K562 (cell line): ENCODE measurements at regions not wholly inside any gene's neighbourhood (a gene's known extent, or its start where the extent isn't known, plus 50 kb on each side); places are given as distances from the start of the nearest gene placed in this dataset.

Experiments
- CBX5 ChIP-seq: IDR thresholded peaks from 2 replicates; pipeline ENCODE4 v1.6.1; 2014; ENCODE audit warnings: low read depth, borderline replicate concordance
- ERF ChIP-seq: fragments of 450-650 bp; formaldehyde crosslinking; IDR thresholded peaks from 2 replicates; pipeline ENCODE4 v1.4.0; 2020; ENCODE audit warnings: mild to moderate bottlenecking, mixed read lengths
- FOXA1 ChIP-seq: fragments of 450-650 bp; IDR thresholded peaks from 2 replicates; pipeline ENCODE4 v1.6.1; 2016; ENCODE audit warnings: mild to moderate bottlenecking, borderline replicate concordance
- MTA3 ChIP-seq: fragments of 450-650 bp; formaldehyde crosslinking; IDR thresholded peaks from 2 replicates; pipeline ENCODE4 v1.6.1; 2017; ENCODE audit warnings: mild to moderate bottlenecking, borderline replicate concordance
- NCOA6 ChIP-seq: fragments of 450-650 bp; IDR thresholded peaks from 2 replicates; pipeline ENCODE4 v1.6.1; 2017; ENCODE audit warnings: mild to moderate bottlenecking
- TBP ChIP-seq: optimal IDR thresholded peaks from 2 replicates; pipeline ENCODE3; 2011; ENCODE audit warnings: low read depth, low read length, improper control_type of control experiment
- VEZF1 ChIP-seq: fragments of 200-800 bp; sonication (Bioruptor generic); IDR thresholded peaks from 2 replicates; pipeline ENCODE4 v1.6.1; 2017; ENCODE audit warnings: missing genetic modification characterization, missing compliant biosample characterization
- ZBTB17 ChIP-seq: fragments of 450-650 bp; formaldehyde crosslinking; IDR thresholded peaks from 2 replicates; pipeline ENCODE4 v1.4.0; 2020; ENCODE audit warnings: mild to moderate bottlenecking
- ZNF449 ChIP-seq: fragments of 250-450 bp; sonication (Bioruptor Pico); IDR thresholded peaks from 2 replicates; pipeline ENCODE4 v1.8.0; 2022; ENCODE audit warnings: moderate library complexity, mild to moderate bottlenecking, inconsistent platforms
- ZNF707 ChIP-seq: fragments of 250-450 bp; sonication (Bioruptor Pico); conservative IDR thresholded peaks from 2 replicates; pipeline ENCODE4 v1.8.0; 2022; ENCODE audit warnings: inconsistent platforms, mild to moderate bottlenecking, moderate library complexity
- TF ChIP-seq, protein P1 (sequence below), 2 experiments: fragments of 450-650 bp; formaldehyde crosslinking in 1 of 2; IDR thresholded peaks; 2 replicates each; pipeline versions ENCODE4 v1.4.0 to v1.6.1; 2014 to 2020; ENCODE audit warnings: mild to moderate bottlenecking in 2 of 2, borderline replicate concordance in 1 of 2, low read depth in 1 of 2

GRCh38 chr21:33993286-33994231 is 78.0 kb upstream of the ATP5PO start (continued):
- TF ChIP-seq VEZF1 (CRISPR knock-in tag) (peak; percentile 48; the same call in 1 of the 2 replicates), NCOA6 (no peak), CBX5 (no peak), ZBTB17 (CRISPR knock-in tag) (0 out of 2 replicates have a peak, but pooled peaks have one; percentile 53), ZNF707 (CRISPR knock-in tag) (no peak), MTA3 (no peak), FOXA1 (no peak), ERF (CRISPR knock-in tag) (0 out of 2 replicates have a peak, but pooled peaks have one; percentile 52), ZNF449 (CRISPR knock-in tag) (0 out of 2 replicates have a peak, but pooled peaks have one; percentile 8), TBP (no peak)
- TF ChIP-seq, protein P1, sequence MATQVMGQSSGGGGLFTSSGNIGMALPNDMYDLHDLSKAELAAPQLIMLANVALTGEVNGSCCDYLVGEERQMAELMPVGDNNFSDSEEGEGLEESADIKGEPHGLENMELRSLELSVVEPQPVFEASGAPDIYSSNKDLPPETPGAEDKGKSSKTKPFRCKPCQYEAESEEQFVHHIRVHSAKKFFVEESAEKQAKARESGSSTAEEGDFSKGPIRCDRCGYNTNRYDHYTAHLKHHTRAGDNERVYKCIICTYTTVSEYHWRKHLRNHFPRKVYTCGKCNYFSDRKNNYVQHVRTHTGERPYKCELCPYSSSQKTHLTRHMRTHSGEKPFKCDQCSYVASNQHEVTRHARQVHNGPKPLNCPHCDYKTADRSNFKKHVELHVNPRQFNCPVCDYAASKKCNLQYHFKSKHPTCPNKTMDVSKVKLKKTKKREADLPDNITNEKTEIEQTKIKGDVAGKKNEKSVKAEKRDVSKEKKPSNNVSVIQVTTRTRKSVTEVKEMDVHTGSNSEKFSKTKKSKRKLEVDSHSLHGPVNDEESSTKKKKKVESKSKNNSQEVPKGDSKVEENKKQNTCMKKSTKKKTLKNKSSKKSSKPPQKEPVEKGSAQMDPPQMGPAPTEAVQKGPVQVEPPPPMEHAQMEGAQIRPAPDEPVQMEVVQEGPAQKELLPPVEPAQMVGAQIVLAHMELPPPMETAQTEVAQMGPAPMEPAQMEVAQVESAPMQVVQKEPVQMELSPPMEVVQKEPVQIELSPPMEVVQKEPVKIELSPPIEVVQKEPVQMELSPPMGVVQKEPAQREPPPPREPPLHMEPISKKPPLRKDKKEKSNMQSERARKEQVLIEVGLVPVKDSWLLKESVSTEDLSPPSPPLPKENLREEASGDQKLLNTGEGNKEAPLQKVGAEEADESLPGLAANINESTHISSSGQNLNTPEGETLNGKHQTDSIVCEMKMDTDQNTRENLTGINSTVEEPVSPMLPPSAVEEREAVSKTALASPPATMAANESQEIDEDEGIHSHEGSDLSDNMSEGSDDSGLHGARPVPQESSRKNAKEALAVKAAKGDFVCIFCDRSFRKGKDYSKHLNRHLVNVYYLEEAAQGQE (IDR thresholded peaks at IDR 0.05; ENCODE audit: borderline replicate concordance): no peak
- TF ChIP-seq, protein P1 (CRISPR knock-in tag; IDR thresholded peaks at IDR 0.05; ENCODE audit: low read depth): 0 out of 2 replicates have a peak, but pooled peaks have one; percentile 41
